Fibroblast of villous mesenchyme (primary cell): ENCODE measurements at regions not wholly inside any gene's neighbourhood (a gene's known extent, or its start where the extent isn't known, plus 50 kb on each side); places are given as distances from the start of the nearest gene placed in this dataset.

Source experiments
- DNase-seq: peaks from one replicate; pipeline ENCODE4 v3.0.0-alpha.2; 2010; ENCODE audit warnings: low read depth
- H3K4me3 ChIP-seq: 2 replicates; pipeline ENCODE4 v1.5.1; 2011; ENCODE audit warnings: low read depth, mild to moderate bottlenecking, low read length
- CTCF ChIP-seq: IDR thresholded peaks from 2 replicates; pipeline ENCODE4 v1.5.1; 2012; ENCODE audit warnings: low read depth, mild to moderate bottlenecking, low read length; ENCODE audit not compliant: insufficient read depth

GRCh38 chr7:11252011-11252607, 278.4 kb downstream of the PHF14 start:
- no peak for DNase-seq
- TF ChIP-seq CTCF = no peak
- H3K4me3 ChIP-seq = no peak overlapping the region

- H3K4me3 ChIP-seq = no peak overlapping the region
- DNase-seq = no peak
- no peak for TF ChIP-seq CTCF
These were observed 279.1 kb downstream of the PHF14 start for GRCh38 chr7:11252705-11253272.

GRCh38 chr7:11256501-11256900, 282.8 kb downstream of the PHF14 start:
- no peak for TF ChIP-seq CTCF
- no peak for DNase-seq
- H3K4me3 ChIP-seq = no peak overlapping the region

GRCh38 chr7:11261470-11261869, 287.8 kb downstream of the PHF14 start:
- no peak for DNase-seq
- TF ChIP-seq CTCF = no peak
- H3K4me3 ChIP-seq = no peak overlapping the region

- DNase-seq = no peak
- H3K4me3 ChIP-seq = no peak overlapping the region
- TF ChIP-seq CTCF = no peak
These were observed 292.4 kb downstream of the PHF14 start for GRCh38 chr7:11266101-11266500.

- no peak overlapping the region for H3K4me3 ChIP-seq
- no peak for DNase-seq
- TF ChIP-seq CTCF = no peak
These were observed 298.7 kb downstream of the PHF14 start for GRCh38 chr7:11272352-11272751.

GRCh38 chr7:11274074-11274473, 300.4 kb downstream of the PHF14 start:
- no peak for DNase-seq
- no peak for TF ChIP-seq CTCF
- no peak overlapping the region for H3K4me3 ChIP-seq
